ENCODE measurements at regions not wholly inside any gene's neighbourhood (a gene's known extent, or its start where the extent isn't known, plus 50 kb on each side); places are given as distances from the start of the nearest gene placed in this dataset.

DNA sequence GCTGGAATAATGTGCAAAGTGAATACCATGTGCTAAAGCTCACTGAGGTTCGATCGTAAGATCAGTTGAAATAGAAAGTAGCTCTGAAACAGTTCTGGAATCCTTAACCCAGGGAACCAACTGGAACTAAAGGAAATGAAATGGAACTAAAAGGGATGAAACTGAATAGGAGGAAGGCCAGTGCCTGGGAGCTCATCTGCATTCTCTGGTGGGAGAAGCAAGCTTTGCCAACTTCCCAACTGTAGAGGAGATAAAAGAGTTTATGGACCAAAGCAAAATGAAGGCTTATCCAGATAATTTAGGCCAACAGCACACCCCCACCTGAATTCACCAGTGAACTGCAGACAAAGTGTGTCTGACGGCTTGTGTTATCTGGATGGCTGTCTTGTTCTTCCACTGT, 188.6 kb upstream of the HABP2 start:
- DNase-seq (ENCODE audit: low read depth in 3 of 3), result no peak

DNA sequence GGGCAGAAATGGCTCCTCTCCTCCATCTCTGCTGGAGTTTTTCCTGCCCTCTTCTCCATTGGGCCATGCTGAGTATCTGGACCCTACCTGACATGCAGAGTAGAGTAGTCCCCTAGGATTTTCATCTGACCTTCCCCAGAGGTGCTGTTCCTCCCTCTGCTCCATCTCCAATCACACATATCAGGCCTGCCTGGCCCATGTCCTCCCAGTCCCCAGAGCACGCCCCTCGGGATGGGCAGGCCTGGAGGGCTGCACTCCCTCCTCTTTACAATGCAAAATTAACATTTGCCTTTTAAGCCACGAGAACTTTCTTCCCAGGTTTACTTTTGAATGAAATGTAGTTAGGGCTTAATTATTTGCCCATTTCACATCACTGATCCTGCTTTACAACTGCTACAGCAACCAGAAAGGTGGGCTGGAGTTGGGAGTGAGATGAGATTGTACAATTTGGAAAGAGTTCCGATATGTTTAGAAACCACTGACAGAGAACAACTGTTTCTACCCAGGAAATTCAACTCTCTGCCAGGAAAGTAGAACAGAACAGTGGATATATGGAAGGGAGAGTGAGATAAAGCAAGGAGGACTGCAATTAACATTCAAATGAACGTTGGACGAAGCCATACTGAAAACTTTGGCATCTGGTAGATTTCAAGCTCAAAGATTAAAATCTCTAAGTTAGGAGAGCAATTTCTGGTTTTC, 184.0 kb upstream of the HABP2 start:
- DNase-seq (ENCODE audit: low read depth in 3 of 3), result no peak

DNA sequence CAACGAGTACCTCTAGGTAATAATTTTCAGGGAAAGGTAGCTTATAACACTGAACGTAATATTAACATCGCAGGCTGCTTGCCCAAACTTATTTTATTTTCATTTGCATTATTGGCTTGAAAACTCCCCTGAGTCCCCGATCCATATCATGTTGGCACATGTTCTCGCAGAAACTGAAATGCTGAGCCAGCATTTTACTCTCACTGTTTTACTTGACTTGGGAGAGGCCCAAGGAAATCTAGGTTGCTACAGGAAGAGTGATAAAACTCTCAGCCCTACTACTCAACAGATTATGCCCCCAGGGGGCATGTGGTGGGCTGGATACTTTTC, 183.5 kb upstream of the HABP2 start:
- no peak for DNase-seq (ENCODE audit: low read depth in 3 of 3)

DNA sequence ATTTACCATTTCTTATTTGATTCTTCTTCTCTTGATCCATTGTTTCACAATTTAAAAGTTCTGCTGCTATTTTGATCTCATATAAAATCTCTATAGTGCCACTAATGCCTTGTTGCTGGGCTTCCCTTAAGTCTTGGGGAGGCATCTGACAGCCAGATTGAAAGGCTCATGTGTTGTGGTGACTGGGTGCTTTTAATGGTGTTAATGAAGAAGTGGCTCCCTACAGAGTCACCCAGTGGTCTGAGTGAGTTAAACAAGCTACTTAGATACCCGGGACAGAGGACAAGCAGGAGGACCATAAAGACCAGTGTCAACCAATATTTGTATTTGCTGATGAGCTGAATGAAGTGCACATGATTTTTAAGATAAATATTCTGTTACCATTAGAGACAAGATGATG, 176.4 kb upstream of the HABP2 start:
- DNase-seq (ENCODE audit: low read depth in 3 of 3), result no peak

DNA sequence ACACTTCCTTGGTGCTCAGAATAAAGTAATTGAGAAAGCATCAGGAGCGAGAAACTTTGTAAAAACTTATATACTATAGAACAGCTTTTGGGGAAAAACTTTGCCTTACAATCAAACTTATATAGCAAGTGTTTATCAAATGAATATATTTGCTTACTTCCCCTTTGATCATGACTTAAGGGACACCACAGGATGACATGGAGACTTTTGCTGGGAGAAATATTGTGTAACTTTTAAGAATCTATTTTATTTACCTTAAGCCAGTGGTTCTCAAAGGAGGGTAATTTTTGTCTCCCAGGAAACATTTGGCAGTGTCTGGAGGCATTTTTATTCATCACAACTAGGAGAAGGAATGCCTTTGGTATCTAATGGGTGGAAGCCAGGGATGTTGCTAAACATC, 173.8 kb upstream of the HABP2 start:
- DNase-seq (ENCODE audit: low read depth in 3 of 3), result no peak

DNA sequence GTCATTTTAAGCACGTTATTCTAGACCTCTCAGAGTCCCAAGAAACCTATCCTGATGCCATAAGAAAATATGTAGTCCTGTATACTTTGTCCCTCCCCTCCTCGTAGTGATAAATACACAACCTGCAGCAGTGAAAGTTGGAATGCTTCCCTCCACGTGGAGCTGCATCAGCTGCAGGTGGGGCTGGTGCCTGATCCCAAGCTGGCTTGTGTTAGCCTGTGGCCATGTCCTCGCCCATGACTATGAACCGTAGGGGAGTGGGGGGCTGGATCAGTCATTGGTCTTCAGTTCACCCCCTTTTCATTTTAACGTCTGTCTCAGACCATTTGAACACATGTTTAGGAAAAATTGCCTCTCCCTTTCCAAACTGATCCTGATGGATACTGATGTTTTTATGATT, 171.4 kb upstream of the HABP2 start:
- DNase-seq (ENCODE audit: low read depth in 3 of 3), result no peak

DNA sequence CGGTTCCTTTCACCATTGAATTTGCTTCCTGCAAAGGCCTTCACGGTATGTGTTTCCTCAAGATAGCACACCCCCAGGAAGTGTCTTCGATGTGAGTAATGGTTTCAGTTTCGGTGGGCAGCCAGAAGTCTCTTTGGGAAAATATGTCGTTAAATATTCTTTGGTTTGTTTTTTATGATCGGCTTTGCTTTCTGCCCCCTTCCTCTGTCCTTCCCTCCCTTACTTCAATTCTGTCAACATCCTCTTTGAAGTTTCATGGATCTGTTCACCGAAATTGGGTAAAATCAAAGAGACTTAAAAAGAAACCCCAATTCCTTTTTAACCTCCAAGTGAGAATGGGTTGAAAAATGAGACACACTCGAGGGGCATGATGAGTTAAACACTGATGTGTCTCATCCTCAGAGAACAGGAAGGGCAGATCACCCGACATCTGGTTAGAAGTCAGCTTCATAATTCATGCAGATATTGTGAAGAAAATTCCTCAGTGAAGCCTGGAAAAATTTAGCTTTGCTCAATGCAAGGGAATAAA, 170.8 kb upstream of the HABP2 start:
- no peak for DNase-seq (ENCODE audit: low read depth in 3 of 3)

DNA sequence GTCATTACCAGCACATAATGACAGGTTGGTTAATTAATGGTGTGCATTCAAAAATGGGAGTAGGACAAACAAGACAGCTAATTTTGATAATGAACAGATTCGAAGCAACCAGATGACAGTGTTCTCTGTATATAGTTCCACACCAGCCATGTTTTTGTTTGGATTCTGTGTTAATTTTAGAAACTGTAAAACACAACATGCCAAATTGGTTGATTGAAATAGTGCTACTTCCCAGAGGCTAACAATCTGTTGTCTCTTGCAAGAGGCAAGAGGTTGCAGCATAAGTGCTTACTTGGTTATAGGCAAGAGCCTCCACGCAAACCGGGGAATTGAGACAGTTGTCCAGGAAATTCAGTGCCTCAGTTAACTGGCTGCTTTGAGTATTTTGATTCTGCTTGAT, 170.2 kb upstream of the HABP2 start:
- no peak for DNase-seq (ENCODE audit: low read depth in 3 of 3)

DNA sequence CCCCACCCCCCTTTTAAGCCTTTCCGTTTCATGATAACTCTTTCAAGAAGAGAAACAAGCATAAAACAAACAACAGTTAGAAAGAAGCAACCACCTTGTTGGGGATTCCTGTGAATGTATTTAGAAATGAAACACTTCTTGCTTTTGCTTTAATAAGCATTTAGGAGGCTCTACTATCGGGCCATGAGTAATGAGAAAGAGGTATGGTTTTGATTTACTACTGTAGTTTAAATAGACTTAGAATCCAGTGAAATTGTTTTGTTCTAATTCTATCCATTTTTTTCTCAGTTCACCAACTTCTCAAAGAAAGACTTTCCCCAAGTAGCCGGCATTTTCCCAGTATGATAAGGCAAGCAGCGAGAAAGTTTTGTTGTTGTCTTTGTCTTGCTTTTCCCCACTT, 168.7 kb upstream of the HABP2 start:
- DNase-seq (ENCODE audit: low read depth in 3 of 3), result no peak

DNA sequence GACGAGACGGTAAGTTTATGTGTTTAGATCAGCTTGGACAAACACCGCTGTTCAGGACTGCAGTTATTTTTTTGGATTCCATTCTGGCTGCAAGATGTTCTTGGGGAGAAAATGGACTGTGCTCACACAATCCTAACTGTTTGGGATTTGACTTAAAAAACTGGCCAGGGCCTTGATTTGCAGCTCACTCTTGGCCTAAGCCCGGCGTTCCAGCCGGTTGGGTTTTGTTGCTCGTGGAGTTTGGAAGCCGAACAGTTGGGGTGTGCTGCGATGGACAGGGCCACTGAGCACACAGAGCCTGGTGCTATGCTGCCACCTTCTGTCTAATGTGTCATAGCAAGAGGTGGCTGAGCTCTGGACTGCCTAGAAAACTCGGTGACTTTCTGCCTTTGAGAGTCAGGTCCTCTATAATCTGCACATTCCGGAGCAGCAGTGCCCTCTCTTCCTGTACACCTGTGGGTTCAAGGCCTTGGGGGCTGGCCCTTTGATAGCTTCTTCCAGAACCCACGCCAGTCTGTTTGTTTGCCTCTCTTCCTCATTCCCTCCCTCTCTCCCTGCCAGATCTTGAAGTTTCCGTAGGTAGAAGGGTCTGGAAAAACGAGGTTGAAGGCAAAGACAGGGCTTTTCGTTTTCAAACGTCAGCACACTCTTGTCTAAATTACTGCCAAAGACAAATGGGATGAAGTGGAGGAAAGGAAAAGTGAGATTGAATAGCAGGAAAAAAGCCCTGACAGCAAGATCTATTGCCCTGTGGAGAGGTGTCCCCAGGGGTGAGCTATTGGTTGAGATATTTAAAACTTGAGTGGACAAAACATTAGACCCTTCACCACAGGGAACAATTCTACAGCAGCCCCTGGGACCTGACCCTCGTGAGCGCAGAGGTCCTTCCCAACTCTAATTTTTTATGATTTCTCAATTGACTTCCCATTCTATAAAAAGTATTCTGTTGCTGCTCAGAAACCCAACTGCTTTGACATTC, 167.5 kb upstream of the HABP2 start:
- DNase-seq (ENCODE audit: low read depth in 3 of 3), result peak; percentile 10 to 19 (median 15)

DNA sequence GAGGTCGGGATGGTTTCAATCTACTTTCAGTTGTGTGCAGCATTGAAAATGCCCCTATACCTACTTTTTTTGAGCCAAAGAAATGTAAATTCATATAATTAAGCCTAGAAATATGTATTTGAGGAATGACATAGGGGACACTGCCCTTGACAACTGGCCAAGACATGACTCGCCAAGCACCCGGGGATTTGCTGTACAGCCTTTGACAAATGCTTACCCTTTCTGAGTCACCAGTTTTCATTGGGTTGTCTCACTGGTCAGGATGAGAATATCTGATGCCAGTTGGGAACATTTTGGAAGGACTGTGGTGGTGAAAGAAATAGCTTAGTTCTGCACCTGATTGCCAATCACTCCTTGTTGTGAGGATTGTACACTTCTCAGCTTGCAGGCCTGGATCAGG, 166.8 kb upstream of the HABP2 start:
- no peak for DNase-seq (ENCODE audit: low read depth in 3 of 3)

DNA sequence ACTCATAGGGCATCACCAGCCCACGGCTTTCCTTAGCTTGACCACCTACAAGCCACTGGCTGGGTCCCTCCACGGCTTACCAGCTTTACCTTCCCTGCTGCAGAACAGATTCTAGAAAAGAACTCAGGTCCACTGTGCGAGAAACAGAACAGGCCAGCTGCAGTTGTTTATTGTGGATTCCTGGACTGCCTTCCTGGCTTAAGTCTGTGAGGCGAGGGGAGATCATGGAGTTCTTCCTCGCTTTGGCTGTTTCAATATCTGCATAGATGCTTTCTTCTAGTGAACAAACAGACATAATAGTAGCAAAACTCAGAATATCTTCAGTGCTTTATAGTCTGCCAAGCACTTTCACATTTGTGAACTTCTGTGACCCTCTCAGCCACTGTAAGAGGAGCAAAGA, 162.9 kb upstream of the HABP2 start:
- no peak for DNase-seq (ENCODE audit: low read depth in 3 of 3)

DNA sequence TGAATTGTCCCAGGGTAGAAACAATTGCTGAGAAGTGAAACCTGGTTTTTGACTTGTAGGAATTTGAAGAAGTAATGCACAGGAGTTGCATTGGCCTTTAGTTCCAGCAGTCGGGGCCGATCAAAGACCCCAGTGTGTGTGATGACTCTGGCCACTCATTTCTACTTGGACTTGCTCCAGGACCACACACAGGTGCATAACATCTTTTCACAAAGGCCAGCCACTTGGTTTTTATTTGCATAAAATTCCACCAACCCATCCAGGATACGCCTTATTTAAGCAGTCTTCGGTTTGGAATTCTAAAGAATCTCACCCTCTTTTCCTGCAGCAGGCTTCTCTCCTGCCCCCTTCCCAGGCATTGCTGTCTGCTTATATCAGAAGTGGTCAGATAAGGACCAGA, 162.0 kb upstream of the HABP2 start:
- DNase-seq (ENCODE audit: low read depth in 3 of 3), result no peak

DNA sequence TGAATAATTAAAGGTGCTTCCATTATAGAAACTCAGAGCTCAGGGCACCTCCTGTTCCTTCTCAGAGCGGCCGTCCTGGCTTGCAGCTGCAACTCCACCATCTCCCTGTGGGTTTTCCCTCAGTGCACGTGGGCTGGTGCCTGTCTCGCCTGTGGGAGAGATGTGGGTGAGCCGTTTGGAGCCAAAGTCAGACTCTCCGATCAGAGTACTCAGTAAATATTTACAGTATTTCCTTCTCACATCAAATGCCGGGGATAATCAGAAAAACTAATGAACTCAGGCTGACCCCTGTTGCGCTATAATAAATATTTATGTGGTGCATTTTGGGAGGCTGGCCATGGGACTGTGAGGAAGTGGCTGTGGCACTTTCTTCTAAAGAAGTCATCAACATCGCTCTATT, 155.8 kb upstream of the HABP2 start:
- no peak for DNase-seq (ENCODE audit: low read depth in 3 of 3)

DNA sequence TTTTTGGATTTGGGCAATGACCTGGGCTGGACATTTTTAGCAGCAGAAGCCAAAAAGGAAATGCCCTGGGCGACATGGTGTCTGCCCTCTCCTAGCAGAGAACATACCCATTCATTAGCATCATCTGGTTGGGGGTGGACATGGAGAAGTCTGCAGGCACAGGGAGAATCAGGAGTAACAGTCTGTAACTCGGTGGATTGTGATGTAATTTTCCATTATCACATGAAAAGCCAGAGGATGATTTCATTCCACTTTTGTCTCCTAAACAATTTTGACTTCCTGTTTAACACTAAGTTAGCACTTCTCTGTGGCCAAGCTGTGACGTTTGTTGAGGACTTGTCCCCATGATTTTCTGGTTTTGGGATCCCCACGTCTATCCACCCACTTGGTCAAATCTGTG, 153.8 kb upstream of the HABP2 start:
- DNase-seq (ENCODE audit: low read depth in 3 of 3), result no peak

DNA sequence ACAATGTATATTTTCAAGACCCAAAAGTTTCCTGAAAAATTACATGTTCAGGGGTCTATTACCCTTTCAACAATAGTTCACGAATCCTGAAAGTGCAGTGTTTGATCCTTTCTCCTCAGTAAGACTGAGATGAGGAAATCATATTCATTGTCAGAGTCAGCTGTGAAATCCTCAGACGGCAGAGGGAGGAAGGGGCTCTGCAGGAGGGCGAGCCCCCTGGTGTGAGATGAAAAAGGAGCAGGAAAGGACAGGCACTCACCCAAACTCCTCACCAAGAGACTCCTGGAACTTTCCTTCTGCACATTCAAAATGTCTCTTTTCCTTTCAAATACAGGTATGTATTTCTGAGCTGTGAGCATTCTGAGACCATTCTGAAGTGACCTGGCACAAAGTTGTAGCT, 150.3 kb upstream of the HABP2 start:
- DNase-seq (ENCODE audit: low read depth in 3 of 3), result no peak

DNA sequence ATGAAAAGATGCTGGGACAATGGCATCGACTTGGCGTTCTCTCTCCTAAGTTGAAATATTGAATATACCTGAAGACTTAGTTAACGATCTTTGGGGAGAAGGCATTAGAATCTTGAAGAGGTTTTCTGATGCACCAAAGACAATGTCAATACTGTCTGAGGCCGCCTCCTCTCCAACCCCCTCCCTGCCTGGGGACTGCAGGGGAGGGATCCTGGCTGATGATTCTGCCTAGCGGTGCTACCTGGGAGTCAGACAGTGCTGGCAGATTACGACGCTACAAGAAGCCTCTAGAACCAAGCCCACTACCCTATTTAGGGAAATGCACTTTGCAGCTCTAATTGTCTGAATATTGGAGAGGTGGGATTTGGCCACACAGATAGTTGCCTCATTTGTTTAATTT, 145.6 kb upstream of the HABP2 start:
- DNase-seq (ENCODE audit: low read depth in 3 of 3), result no peak

DNA sequence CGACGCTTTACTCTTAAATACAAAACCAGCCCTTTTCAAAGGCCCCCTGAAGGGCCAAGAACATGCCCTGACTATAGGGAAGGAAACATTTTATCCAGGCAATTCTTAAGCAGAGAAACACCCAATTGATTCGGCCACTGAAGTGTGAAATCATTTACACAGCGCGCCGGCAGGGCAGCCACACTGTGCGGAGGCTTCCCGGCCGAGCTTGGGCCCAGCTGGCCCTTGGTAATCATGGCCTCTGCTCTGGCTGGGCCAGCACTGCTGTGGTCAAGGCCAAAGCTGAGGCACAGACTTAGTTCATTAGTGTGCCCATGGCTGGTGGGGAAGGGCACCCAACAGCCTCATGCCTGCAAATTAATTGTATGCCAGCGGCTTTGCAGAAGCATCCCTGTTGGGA, 143.7 kb upstream of the HABP2 start:
- DNase-seq (ENCODE audit: low read depth in 3 of 3), result no peak

DNA sequence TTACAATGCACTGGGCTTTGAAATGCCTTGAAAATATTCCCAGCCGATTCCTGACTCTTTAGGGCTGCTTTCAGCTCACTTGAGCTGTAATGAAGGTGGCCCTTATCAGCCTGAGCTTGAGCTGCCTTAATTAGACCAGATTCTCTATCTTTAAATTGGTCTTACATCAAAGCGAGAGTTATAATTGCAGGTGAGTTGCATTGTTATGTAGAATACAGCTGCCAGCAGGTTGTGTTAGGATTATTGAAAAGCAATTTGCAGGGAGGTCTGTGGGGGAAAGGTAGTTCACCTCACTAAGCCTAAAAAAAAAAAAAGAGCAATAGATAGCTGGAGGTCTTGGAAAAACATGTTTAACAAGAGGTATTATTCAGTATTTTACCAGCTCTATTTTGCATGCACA, 142.2 kb upstream of the HABP2 start:
- DNase-seq (ENCODE audit: low read depth in 3 of 3), result no peak

DNA sequence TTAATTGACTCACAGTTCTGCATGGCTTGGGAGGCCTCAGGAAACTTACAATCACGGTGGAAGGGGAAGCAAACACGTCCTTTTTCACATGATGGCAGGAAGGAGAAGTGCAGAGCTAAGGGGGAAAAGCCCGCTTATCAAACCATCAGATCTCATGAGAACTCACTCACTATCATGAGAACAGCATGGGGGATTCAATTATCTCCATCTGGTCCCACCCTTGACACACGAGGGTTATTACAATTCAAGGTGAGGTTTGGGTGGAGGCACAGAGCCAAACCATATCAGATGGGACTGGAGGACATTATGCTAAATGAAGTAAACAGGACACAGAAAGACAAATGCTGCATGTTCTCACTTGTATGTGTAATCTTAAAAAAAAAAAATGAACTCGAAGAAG, 141.4 kb upstream of the HABP2 start:
- DNase-seq (ENCODE audit: low read depth in 3 of 3), result no peak

DNA sequence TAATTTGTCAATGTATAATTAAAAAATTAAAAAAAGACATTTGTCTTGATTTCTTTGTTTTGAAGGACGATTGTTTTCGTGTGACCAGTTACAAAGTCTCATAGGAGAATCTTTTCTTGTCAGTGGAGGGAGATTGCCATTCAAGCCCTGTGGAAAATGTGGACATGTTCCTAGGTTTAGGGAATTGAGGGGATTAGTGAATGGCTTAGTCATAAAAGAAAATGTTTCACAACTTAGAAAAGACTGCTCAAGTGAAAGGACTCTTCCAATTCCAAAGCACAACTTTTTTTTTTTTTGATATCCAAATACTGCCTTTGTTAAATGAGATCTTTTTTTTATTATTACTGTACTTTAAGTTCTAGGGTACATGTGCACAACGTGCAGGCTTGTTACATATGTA, 140.7 kb upstream of the HABP2 start:
- no peak for DNase-seq (ENCODE audit: low read depth in 3 of 3)

DNA sequence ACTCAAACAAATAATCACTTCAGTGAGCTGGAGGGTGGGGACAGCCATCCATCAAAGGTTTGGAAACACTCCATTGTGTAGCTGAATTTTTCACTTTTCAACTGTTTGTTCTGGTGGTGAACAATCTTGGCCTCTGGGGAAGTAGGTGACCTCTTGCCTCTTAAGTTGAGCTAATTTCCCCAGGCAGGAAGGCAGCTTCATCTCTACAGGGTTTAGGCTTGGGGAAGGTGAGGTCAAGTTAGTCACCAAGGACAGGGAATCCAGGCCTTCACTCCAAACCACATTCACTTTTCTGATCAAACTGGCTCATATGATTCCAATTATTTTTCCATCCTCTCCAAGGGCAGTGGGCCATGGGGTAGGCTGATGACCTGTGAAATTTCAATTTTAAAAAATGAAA, 138.3 kb upstream of the HABP2 start:
- no peak for DNase-seq (ENCODE audit: low read depth in 3 of 3)

DNA sequence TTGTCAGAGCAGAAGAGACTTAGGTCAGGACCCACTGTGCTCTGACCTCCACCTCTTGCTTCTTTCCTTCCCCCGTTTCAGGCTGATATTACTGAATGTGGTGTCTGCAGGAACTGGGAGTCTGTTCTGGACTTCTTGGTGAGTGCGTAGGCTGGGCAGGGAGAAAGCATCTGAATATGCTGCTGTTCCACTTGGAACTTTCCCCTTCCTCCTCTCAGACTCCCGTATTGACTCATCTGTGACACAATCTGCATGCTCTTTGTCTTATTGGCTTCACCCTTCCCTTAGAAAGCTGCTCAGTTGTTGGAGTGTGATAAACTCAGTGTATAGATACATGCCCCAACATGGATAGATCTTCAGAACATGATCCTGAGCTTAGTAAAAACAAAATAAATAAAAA, 137.6 kb upstream of the HABP2 start:
- DNase-seq (ENCODE audit: low read depth in 3 of 3), result no peak

Measured in stimulated activated CD4-positive, alpha-beta T cell treated with anti-CD3 and anti-CD28 coated beads, TNF-alpha, amount 100 ng/mL, for 48 hours (primary cell).